ENCODE measurements at regions not wholly inside any gene's neighbourhood (a gene's known extent, or its start where the extent isn't known, plus 50 kb on each side); places are given as distances from the start of the nearest gene placed in this dataset.

- ChIA-PET CTCF (no interaction called here), POLR2A (no interaction called here)
- Histone ChIP-seq H3K4me3 (replicated peaks in 1 of 3; ENCODE audit: insufficient read depth in 1 of 3, low read depth in 1 of 3, low read length in 3 of 3) (no peak overlapping the region), H3K36me3 (ENCODE audit: control insufficient read depth in 2 of 2, extremely low read depth in 1 of 2, insufficient read depth in 2 of 2, low read length in 2 of 2) (no peaks in the 10 kb centered on the region), H3K27ac (ENCODE audit: insufficient read depth, low read depth, low read length) (no peak overlapping the region), H3K4me2 (ENCODE audit: insufficient read depth, low read length) (no peak overlapping the region), H3K4me1 (ENCODE audit: control insufficient read depth, extremely low read depth, insufficient read depth, low read length) (peaks cover 10% of the 10 kb centered on the region), H4K20me1 (replicated peaks; ENCODE audit: control insufficient read depth, extremely low read depth, insufficient read depth, low read length) (no peaks in the 10 kb centered on the region), H3K9me3 (replicated peaks; ENCODE audit: control insufficient read depth, insufficient read depth, low read length) (no peaks in the 10 kb centered on the region), H3K79me2 (ENCODE audit: control insufficient read depth, insufficient read depth, low read length) (no peaks in the 10 kb centered on the region), H3K9ac (replicated peaks; ENCODE audit: extremely low read depth, insufficient read depth, low read length) (no peak overlapping the region), H3K27me3 (ENCODE audit: control insufficient read depth in 2 of 2, insufficient read depth in 2 of 2, low read length in 2 of 2) (no peaks in the 10 kb centered on the region), H2AFZ (ENCODE audit: low read depth, low read length) (no peak overlapping the region), H3K9me1 (replicated peaks; ENCODE audit: control insufficient read depth, extremely low read depth, insufficient read depth, low read length) (no peaks in the 10 kb centered on the region)
- no peak for FAIRE-seq
- TF ChIP-seq MAX (IDR thresholded peaks at IDR 0.05; ENCODE audit: insufficient read depth, insufficient read length) (no peak), FOS (IDR thresholded peaks at IDR 0.05; ENCODE audit: borderline replicate concordance, insufficient read depth, low read length) (no peak), EZH2 (IDR thresholded peaks at IDR 0.05; ENCODE audit: borderline replicate concordance, low read depth, low read length, severe bottlenecking) (no peak), GATA2 (IDR thresholded peaks at IDR 0.05; ENCODE audit: insufficient read depth, insufficient read length, low read depth, low read length) (no peak), MYC (IDR thresholded peaks at IDR 0.05; ENCODE audit: low read depth, low read length) (no peak), JUN (IDR thresholded peaks at IDR 0.05; ENCODE audit: borderline replicate concordance, insufficient read depth, insufficient read length, low read depth) (no peak), CTCF (IDR thresholded peaks at IDR 0.05; ENCODE audit: extremely low read depth in 1 of 2, insufficient read depth in 1 of 2, low read depth in 1 of 2, low read length in 2 of 2) (no peak), POLR2A (IDR thresholded peaks at IDR 0.05; ENCODE audit: low read depth, low read length) (no peak), POLR2AphosphoS5 (IDR thresholded peaks at IDR 0.05; ENCODE audit: insufficient read depth, low read depth, low read length) (no peak)
- BruUV-seq (replicated peaks), result no TSS peak
- intact Hi-C loops (cut with micrococcal nuclease), result no loop called here
- dilution Hi-C loops (cut with MboI; ENCODE audit: extremely low pct_ligation_motif_present, low sequenced_read_pairs), result no loop called here
- DNase-seq (ENCODE audit: low read depth, low spot score), result no peak
These were observed 74.0 kb upstream of the PTPN1 start for GRCh38 chr20:50436052-50436656.

Data from endothelial cell of umbilical vein (primary cell).